Skeletal muscle satellite cell (primary cell): ENCODE measurements at regions not wholly inside any gene's neighbourhood (a gene's known extent, or its start where the extent isn't known, plus 50 kb on each side); places are given as distances from the start of the nearest gene placed in this dataset.
"Not testable (repeated sequence)": the region's sequence is repeated elsewhere in the genome, so short reads cannot be mapped to it uniquely, and the experiment has no call there.

Experiments used
- H3K27me3 ChIP-seq: 2 replicates; pipeline ENCODE4 v1.7.0; 2013; ENCODE audit warnings: low read length; ENCODE audit not compliant: control insufficient read depth, insufficient read depth
- H3K36me3 ChIP-seq: 2 replicates; pipeline ENCODE4 v1.7.0; 2013; ENCODE audit warnings: mild to moderate bottlenecking, control low read depth, low read length; ENCODE audit not compliant: insufficient read depth
- H3K4me1 ChIP-seq: 2 replicates; pipeline ENCODE4 v1.7.0; 2013; ENCODE audit warnings: low read length; ENCODE audit not compliant: control insufficient read depth, insufficient read depth
- H3K4me2 ChIP-seq: 2 replicates; pipeline ENCODE4 v1.7.0; 2013; ENCODE audit warnings: mild to moderate bottlenecking, low read length
- H3K4me3 ChIP-seq: 2 replicates; pipeline ENCODE4 v1.7.0; 2013; ENCODE audit warnings: low read length
- H3K9ac ChIP-seq: 2 replicates; pipeline ENCODE4 v1.7.0; 2013; ENCODE audit warnings: mild to moderate bottlenecking, low read depth, low read length, moderate library complexity
- H3K9me3 ChIP-seq: replicated peaks from 2 replicates; pipeline ENCODE4 v1.7.0; 2013; ENCODE audit warnings: mild to moderate bottlenecking, control low read depth, low read length

DNA sequence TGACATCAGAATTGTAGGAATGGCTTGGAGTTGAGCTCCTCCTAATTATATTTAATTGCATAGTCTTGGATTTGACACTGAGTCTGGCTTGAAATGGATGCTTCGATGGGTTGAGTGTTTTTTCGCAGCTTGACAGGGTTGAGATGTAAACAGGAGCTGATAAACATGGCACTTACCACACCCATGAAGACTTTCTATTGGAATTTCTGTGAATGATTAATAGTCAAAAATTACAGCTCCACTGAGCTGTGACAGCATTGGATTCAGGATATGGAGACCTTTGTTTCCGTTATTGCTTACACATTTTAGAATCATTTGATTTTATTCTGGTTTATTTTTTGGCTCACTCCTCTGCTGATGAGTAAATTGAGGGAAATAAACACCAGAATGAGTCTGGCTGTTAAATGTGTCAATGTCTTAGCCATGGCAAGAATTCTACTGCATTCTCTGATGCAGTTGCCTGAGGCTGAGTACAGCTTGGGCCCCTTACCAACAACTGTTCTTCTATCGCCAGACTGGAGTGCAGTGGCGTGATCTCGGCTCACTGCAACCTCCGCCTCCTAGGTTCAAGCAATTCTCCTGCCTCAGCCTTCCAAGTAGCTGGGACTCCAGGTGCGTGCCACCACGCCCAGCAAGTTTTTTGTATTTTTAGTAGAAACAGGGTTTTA, 128.1 kb upstream of the DOK5 start:
- Histone ChIP-seq H3K4me1 (peaks cover 31% of the 10 kb centered on the region), H3K4me2 (no peak overlapping the region), H3K27me3 (no peaks in the 10 kb centered on the region), H3K36me3 (no peaks in the 10 kb centered on the region), H3K9ac (no peak overlapping the region), H3K9me3 (no peaks in the 10 kb centered on the region), H3K4me3 (no peak overlapping the region)

DNA sequence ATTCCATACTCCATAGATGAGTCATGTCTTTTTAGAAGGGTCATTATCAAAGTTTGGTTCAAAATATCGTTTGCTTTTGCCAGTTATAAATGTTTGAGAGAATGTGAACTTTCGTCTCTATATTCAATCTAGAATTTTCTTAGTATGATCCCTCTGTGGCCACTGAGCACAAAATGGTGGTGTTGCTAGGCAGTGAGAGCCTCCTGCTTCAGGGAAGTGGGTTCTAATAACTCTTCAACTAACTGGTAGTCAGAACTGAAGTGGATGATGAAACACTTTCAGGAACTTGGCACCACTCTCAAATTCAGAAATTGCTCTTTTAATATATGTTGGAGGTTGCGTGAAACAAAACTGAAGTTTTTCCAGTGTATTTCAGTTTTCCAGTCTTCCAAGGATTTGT, 125.0 kb upstream of the DOK5 start:
- Histone ChIP-seq H3K4me2 (peak overlapping the region; percentile 42), H3K9me3 (no peaks in the 10 kb centered on the region)

DNA sequence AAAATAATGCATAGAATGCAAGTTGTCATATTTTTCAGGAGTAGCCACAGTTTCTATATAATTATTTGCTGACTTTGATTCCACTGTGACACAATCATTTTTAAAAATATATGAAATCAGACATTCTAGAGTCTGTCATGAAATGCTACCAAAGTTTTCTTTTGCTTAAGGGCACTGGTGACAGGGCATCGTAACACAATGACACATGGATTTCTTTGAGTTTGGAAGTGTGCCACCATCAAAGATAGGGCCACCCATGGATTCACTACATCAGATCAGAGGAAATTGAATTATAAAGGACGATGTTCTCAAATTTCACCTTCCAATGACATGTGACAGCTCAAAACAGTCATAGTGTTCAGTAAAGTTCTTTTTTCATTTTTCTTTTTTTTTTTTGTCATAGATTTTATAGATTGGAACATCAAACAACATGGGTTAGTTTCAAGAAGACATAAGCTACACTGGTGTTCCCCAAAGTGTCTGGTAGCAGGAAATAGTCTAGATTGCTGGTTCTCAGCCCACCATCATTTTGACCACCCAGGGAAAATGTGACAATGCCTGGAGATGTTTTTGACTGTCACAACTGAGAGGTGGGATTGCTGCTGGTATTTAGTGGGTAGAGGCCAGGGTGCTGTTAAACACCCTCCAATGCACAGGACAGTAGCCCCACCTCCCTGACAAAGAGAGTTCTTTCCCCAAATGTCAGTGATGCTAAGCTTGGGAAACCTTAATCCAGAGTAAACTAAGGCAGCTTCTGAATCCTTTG, 123.8 kb upstream of the DOK5 start:
- Histone ChIP-seq H3K9ac (no peak overlapping the region), H3K36me3 (no peaks in the 10 kb centered on the region), H3K4me2 (no peak overlapping the region), H3K27me3 (no peaks in the 10 kb centered on the region), H3K9me3 (no peaks in the 10 kb centered on the region), H3K4me1 (peaks cover 22% of the 10 kb centered on the region), H3K4me3 (no peak overlapping the region)

More for the DNA sequence above, 125.0 kb upstream of the DOK5 start:
- H3K4me3 ChIP-seq = no peak overlapping the region
- H3K9ac ChIP-seq = no peak overlapping the region
- peaks cover 26% of the 10 kb centered on the region for H3K4me1 ChIP-seq
- no peaks in the 10 kb centered on the region for H3K36me3 ChIP-seq
- H3K27me3 ChIP-seq = no peaks in the 10 kb centered on the region

DNA sequence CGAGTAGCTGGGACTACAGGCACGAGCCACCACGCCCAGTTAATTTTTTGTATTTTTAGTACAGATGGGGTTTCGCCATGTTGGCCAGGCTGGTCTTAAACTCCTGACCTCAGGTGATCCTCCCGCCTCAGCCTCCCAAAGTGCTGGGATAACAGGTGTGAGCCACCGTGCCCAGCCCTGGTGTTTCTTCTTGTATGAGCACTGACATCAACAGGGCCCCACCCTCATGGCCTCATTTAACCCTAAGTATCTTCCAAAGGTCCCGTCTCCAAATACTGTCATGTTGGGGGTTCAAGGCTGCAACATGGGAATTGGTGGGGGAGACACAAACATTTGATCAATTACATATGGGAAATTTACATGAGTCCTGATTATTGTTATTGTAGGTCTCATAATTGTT, 122.9 kb upstream of the DOK5 start:
- not testable (repeated sequence) for H3K4me3 ChIP-seq, H3K9ac ChIP-seq, H3K9me3 ChIP-seq, H3K36me3 ChIP-seq, H3K4me2 ChIP-seq, H3K27me3 ChIP-seq
- H3K4me1 ChIP-seq = peaks cover 19% of the 10 kb centered on the region

DNA sequence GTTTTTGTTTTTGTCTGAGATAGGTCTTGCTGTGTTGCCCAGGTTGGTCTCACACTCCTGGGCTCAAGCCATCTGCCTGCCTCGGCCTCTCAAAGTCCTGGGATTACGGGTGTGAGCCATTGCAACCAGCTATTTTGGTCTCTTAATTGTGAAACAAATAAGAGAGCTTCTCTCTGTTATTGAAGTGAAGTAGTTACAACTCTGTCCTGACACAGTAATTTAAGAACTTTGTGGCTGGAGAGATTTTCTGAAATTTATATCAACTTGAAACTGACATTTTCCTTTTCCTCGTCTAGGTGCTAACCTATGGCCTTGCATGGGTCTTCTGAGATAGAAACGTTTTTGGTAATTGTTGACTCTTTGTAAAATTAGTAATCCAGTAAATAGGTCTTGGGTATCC, 122.1 kb upstream of the DOK5 start:
- no peak overlapping the region for H3K4me3 ChIP-seq

DNA sequence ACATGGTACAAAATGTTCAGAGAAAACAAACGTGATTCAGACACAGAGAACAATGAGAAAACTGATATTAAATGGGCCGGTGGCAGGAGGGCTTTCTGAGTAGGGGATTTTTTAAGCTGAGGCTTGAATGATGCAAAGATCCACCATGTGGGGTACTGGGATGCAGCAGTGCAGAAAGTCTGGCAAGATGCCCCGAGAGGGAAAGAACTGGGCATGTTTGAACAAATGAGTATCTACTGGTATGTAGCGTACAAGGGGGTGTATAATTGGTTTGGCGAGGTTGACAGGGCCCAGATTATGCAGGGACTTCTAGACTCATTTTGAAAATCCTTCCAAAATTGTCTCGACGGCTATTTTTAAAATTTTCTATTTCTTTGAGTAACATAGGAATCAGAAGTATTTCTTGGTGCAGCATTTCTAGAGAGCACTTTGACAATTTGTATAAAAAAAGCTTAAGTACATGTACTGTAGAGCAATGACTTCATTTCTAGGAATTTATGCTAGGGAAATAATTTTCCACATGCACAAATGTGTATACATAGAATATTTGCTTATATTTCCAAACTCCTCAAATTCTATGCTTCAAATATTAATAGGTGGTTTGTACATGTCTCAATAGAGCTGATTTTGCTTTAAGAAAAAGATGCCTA, 119.6 kb upstream of the DOK5 start:
- Histone ChIP-seq H3K36me3 (no peaks in the 10 kb centered on the region), H3K9me3 (no peaks in the 10 kb centered on the region), H3K4me3 (no peak overlapping the region), H3K4me1 (peaks cover 10% of the 10 kb centered on the region), H3K27me3 (no peaks in the 10 kb centered on the region), H3K4me2 (peak overlapping the region; percentile 48), H3K9ac (no peak overlapping the region)

More for the DNA sequence above, 122.1 kb upstream of the DOK5 start:
- H3K27me3 ChIP-seq = no peaks in the 10 kb centered on the region
- no peak overlapping the region for H3K9ac ChIP-seq
- peaks cover 19% of the 10 kb centered on the region for H3K4me1 ChIP-seq
- no peak overlapping the region for H3K4me2 ChIP-seq
- H3K9me3 ChIP-seq = no peaks in the 10 kb centered on the region
- no peaks in the 10 kb centered on the region for H3K36me3 ChIP-seq

DNA sequence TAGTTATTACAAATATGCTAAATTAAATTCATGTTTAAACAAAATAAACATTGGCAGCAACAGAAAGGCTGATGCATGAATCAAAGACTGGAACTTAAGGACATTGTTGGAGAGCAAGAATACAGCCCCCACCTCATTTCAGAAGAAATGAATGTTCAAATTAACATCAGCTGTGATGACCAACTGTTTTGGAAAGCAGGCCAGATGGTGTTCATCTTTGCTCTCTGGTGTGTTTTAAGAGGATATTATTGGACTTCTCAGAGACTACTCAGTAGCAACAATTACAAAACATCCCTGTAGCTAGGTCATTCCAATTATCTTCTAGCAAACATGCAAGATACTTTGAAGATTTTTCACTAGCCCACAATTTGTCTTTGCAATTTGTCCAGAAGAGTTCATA, 118.6 kb upstream of the DOK5 start:
- no peaks in the 10 kb centered on the region for H3K9me3 ChIP-seq
- H3K36me3 ChIP-seq = no peaks in the 10 kb centered on the region

DNA sequence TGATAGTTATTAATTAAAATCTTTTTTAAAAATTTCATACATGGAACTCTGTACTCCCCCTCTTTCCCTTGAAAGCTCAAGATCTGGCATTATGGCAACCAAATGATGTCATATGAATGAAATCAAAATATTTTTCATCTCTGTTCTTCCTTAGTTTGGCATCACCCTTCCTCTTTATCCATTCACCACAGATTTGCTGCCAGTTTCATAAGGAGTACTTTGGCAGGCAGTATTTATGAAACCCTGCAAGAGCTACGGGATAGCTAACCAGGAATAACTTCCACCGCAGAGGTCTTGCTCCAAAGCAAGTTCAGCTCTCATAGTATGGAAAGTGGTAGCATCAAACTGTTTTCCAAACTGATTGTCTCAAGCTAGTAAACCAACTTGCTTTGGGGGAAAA, 113.9 kb upstream of the DOK5 start:
- H3K4me1 ChIP-seq = no peaks in the 10 kb centered on the region
- no peak overlapping the region for H3K9ac ChIP-seq
- H3K27me3 ChIP-seq = no peaks in the 10 kb centered on the region
- H3K4me2 ChIP-seq = no peak overlapping the region
- no peaks in the 10 kb centered on the region for H3K36me3 ChIP-seq
- no peaks in the 10 kb centered on the region for H3K9me3 ChIP-seq
- no peak overlapping the region for H3K4me3 ChIP-seq

More for the DNA sequence above, 118.6 kb upstream of the DOK5 start:
- no peak overlapping the region for H3K9ac ChIP-seq
- H3K4me1 ChIP-seq = peaks cover 10% of the 10 kb centered on the region
- no peak overlapping the region for H3K4me3 ChIP-seq
- no peak overlapping the region for H3K4me2 ChIP-seq
- H3K27me3 ChIP-seq = no peaks in the 10 kb centered on the region

DNA sequence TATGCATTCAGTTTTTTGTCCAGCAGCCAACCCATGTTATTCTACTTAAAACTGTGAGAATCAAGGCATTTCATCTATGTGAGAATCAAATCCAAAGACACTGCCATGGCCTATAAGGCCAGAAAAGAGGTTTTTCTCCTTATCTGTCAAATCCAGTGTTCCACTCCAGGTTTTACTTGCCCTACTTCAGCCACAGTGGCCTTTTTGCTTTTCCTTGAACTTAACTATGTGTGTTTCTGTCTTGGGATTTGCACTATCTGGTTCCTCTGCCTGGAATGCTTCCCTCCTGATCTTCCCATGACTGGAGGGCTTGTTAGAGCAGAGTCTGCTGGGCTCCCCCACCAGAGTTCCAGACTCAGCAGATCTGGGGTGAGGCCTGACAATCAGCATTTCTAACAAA, 113.1 kb upstream of the DOK5 start:
- no peaks in the 10 kb centered on the region for H3K36me3 ChIP-seq
- H3K4me1 ChIP-seq = no peaks in the 10 kb centered on the region
- H3K4me2 ChIP-seq = no peak overlapping the region
- no peaks in the 10 kb centered on the region for H3K27me3 ChIP-seq
- no peak overlapping the region for H3K4me3 ChIP-seq
- H3K9me3 ChIP-seq = no peaks in the 10 kb centered on the region
- H3K9ac ChIP-seq = no peak overlapping the region

DNA sequence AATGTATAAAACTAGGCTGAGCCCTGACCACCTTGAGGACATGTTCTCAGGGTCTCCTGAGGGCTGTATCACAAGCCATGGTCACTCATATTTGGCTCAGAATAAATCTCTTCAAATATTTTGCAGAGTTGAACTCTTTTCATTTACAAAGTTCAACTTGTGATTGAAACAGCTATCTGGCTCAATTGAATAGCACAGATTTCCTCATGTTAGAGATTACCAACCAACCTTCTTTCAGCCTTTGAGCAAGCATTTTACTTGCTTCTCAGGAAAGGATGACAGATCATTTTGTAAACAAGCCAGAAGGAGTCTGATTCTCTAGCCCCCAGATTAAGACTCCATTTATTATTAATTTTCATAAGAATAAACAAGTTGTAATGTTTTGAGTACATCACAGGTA, 111.0 kb upstream of the DOK5 start:
- Histone ChIP-seq H3K9ac (no peak overlapping the region), H3K4me3 (no peak overlapping the region), H3K9me3 (no peaks in the 10 kb centered on the region), H3K36me3 (no peaks in the 10 kb centered on the region), H3K27me3 (no peaks in the 10 kb centered on the region), H3K4me1 (no peaks in the 10 kb centered on the region), H3K4me2 (no peak overlapping the region)

DNA sequence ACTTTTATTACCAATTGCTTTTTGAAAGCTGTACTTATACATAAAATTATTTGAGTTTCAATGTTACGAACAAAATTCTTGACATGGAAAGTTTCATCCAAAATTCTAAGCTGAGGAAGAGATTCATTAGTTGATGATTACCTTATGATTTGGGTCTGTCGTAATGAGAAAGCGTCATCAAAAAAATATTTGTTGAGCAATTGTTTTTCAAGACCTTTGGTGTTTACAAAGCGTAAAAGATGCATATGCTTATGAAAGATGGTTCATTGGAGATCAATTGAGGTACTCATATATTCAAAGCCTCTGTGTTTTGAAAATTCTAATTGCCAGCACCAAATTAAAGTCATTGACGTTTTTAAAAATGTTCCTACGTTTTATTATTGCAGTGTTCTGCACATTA, 110.5 kb upstream of the DOK5 start:
- Histone ChIP-seq H3K9me3 (no peaks in the 10 kb centered on the region), H3K9ac (no peak overlapping the region), H3K36me3 (no peaks in the 10 kb centered on the region), H3K4me2 (no peak overlapping the region), H3K4me1 (no peaks in the 10 kb centered on the region), H3K4me3 (no peak overlapping the region), H3K27me3 (no peaks in the 10 kb centered on the region)
